Stimulated activated CD4-positive, alpha-beta T cell treated with anti-CD3 and anti-CD28 coated beads, Interleukin-15, amount 100 ng/mL, for 48 hours (primary cell): ENCODE measurements at regions not wholly inside any gene's neighbourhood (a gene's known extent, or its start where the extent isn't known, plus 50 kb on each side); places are given as distances from the start of the nearest gene placed in this dataset.
"Not testable (repeated sequence)": the region's sequence is repeated elsewhere in the genome, so short reads cannot be mapped to it uniquely, and the experiment has no call there.

ENCODE experiments used
- DNase-seq, 2 donors: peaks; one replicate each; pipeline ENCODE4 v3.0.0-alpha.2; 2020; ENCODE audit warnings: low read depth in 2 of 2

GRCh38 chr19:30817965-30818567 lies 445.9 kb downstream of the ZNF536 start:
- no peak for DNase-seq

DNA sequence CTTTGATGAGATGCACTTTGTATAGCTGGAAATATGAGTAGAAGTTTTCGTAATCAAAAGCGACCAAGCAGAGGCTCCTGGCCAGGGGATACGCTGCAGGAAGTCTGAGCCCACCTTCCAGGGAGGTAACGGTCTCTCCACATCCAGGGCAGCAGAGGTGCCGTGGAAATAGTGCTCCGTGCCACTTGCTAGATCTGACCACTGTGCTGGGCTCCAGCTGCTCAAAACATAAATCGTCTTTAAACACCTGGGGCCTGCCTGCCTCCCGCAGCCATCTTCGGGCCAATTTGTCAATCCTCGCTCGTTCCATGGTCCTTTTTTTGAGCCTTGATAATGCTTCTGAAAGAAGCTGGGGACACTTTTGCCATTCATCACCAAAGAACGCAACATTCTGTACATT lies 445.0 kb downstream of the ZNF536 start:
- DNase-seq: no peak

- no peak for DNase-seq
These were observed 443.9 kb downstream of the ZNF536 start for GRCh38 chr19:30815889-30816580.

DNA sequence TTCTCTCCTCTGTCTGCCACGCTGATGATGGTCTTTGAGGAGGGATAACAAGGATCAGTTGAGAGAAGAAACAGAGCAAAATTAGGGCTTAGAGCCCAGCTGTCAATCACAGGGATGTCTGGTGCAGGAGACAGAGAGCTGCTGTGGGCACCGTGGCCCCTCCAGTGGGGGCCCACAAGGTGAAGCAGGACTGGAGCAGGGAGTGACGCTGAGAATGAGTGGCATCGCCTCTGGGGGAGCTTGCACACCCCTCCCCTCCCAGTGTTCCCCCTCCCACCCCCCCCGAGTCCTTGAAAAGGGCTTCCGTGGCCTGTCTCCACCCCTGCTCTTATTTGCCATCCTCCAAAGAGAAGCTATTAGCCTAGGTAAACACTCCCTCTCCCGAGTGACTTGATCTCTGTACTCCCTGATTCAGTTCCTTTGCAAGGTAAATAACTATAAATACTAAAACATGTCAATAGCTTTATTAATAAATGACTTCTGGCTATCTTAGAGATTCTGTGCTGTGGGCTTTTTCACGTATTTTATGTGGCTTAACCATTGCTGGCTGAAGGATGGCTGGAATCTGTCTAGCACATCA lies 440.0 kb downstream of the ZNF536 start:
- no peak for DNase-seq

DNA sequence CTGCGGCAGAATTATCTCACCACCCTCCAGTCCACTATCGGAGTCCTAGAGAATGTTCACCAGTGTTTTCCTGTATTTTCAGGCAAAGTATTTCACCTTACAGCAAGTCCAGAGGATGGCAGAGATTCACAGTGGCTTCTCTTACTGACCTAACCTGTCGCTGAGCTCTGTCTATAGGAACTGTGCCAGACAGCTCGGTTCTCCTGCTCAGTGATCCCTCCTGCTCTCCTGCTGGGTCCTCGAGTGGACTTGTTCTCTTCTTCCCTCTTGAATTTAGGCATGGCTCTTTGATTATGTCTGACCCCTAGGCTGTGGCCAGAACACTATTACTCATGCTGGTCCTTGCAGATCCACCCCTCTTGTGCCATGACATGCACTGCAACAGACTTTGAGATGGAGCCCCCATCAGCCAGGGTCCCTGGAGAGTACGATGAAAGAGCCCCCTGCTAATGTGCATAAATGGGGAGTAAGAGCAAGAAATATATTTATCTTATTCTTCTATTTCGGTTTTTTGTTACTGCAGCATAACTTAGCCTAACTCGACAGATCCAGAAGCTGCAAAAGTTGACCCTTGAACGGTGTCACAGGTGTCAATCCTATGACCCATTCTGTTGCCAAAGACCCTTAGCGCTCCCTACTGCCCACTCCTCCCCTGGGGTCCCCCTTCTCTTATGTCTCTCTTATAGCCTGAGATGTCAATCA lies 439.4 kb downstream of the ZNF536 start:
- DNase-seq: no peak

DNA sequence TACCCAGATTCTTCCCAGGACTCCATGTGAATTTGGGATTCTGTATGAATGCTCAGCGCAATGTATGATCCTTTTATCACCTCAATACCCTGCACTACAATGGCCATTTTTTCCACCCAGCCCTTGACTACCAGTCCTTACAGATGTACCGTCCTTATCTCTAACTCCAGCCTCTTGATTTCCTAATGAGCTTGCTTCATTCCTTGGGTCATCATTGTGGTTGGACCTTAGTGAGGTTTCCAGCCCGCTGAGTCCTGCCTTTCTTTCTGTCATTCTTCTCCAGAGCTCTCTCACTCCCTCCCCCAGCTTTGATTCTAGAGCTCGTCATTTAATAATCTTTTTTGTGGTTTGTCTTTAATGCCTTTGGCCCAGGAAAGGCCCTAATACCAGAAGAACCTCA lies 438.5 kb downstream of the ZNF536 start:
- DNase-seq: no peak

DNA sequence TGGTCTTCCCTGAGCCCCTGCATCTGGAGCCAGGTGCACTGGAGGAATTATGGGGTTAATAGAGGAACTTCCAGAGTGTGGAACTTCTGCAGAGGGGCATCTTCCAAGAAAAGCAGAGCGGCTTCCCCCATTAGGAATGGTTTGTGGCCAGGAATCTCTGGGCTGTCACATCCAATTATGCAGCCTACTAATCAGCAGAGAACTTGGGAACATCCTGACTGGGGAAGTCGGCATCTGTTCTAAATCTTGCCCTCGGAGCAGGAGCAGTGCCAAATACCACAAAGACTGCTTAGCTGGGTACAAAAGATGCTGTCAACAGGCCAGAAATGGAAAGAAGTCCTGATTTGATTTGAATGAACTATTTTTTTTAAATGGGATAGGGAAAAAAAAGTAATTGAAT lies 435.1 kb downstream of the ZNF536 start:
- DNase-seq: no peak

DNA sequence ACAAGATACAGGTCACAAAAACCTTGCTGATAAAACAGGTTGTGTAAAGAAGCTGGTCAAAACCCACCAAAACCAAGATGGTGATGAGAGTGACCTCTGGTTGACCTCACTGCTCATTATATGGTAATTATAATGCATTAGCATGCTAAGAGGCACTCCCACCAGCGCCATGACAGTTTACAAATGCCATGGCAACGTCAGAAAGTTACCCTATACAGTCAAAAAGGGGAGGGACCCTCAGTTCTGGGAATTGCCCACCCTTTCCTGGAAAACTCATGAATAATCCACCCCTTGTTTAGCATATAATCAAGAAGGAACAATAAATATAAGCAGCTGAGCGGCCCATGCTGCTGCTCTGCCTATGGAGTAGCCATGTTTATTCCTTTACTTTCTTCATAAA lies 434.1 kb downstream of the ZNF536 start:
- DNase-seq: no peak

DNA sequence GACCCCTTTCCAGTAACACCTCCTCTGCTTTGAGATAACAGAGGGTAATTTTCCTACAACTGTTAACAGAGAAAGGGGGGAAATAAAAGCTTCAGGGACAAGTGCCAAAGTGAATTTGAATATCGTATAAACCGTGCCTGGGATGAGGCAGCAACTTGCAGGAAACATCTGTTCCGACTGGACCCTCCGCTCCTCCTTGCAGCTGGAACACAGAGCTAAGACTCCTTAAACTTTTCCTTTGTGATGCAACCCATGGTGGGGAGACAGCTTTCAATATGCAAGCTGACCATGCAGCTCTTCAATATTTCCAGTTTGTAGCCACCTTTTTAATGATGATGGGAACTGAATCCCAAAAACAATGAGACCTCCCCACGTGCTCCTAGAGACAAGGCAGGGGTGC lies 432.6 kb downstream of the ZNF536 start:
- no peak for DNase-seq

GRCh38 chr19:30804333-30804732 lies 432.1 kb downstream of the ZNF536 start:
- not testable (repeated sequence) for DNase-seq

DNA sequence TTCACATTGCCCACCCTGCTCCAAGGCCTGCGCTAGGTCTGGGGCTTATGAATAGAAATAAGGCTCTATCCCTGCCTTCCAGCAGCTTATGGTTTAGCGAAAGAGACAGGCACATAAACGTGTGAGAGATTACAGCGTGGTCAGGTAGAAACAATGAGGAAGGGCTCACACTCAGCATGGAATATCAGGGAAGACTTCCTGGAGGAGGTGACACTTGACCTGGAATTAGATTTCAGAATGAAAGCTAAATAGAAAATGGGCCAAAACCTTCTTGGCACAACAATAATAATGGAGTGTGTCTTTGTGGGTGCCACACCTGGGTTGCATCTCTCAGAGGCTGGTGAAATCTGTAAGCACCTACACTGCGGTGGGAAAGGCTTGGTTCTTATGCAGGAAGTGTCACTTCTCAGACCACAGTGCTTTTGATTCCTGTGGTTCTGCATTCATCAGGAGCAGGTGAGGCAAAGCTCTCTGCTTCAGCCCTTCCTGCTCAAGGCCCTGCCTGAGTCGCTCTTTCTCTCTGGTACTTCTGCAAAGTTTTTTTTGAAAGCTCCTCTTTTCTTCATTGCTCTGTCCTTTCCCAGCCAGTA lies 430.3 kb downstream of the ZNF536 start:
- no peak for DNase-seq

- no peak for DNase-seq
These were observed 427.9 kb downstream of the ZNF536 start for GRCh38 chr19:30799865-30800755.

DNA sequence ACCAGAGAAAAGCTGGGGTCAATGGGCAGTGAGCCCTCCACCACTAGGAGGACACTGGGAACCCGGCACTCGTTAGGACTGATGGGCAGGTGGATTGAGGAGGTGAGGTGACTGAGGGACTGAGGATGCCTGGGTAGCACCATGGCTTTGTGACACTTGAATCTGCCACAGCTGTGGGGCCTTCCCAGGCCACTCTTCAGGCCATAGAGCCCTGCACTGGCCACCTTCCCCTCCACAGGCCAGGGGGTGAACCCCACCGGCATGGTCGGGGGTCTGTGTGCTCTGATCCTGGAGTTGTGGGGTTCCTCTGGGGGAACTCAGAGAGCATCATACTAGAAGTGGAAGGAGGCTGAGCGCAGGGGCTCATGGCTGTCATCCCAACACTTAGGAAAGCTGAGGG lies 423.5 kb downstream of the ZNF536 start:
- DNase-seq: no peak

DNA sequence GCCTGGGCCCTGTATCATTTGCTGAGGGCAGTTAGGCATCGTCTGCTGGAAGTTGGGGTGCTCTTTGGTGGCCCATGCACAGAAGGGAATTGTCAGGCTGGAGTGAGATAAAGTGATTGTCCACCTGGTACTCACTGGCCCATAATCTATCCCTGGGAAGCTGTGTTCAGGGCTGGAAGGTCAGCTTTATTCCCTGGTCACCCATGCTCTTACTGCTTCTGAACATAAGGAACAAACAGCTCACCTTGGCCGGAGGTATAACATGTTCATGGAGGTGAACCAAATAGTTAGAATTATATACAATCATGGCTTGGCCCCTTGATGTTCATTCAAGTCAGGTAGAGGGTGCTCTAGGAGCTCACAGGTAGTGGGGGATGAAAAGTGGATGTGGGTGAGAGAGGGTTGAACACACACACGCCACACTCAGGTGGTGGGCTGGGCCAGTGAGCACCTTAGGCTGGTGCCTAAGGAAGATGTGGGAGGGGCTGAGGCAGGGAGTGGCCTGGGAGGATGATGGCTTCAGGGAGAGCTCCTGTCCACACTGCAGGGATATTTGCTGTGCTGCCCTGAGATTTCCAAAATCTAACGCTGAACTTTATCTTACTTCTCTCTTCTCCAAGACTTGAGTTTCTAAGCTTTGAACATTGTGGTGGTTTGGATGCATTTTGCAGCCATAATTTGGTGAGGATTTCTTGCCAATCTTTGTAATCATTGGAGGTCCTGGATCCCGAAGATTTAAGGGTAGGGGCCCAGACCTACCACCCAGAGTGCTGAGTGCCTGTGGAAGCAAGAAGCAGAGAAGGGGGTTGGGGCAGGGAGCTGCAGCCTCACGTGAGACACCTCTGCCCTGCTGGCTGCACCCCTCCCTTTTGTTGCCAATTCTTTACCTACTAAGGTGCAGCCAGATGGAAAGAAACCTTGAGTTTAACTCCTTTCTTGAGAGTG lies 420.6 kb downstream of the ZNF536 start:
- no peak for DNase-seq

DNA sequence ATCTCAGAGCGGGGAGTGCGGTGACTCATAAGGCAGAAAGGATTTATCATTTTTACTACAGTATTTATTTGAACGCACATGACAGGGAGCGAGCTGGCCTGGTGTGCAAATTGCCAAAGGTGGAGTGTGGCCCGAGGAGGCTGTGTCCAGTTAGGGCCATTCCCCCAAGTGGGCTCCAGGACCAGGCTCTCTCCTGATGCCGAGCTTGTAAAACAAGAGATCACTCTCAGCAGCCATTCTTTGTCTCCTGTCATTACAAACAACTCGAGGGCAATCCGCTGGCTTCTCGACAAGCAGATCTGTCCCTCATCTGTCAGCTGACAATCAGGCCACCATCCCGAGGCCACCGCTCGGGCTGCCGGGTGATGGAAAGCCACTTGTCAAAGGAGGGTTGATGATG lies 418.9 kb downstream of the ZNF536 start:
- DNase-seq: no peak

GRCh38 chr19:30790056-30790680 lies 418.0 kb downstream of the ZNF536 start:
- no peak for DNase-seq

DNA sequence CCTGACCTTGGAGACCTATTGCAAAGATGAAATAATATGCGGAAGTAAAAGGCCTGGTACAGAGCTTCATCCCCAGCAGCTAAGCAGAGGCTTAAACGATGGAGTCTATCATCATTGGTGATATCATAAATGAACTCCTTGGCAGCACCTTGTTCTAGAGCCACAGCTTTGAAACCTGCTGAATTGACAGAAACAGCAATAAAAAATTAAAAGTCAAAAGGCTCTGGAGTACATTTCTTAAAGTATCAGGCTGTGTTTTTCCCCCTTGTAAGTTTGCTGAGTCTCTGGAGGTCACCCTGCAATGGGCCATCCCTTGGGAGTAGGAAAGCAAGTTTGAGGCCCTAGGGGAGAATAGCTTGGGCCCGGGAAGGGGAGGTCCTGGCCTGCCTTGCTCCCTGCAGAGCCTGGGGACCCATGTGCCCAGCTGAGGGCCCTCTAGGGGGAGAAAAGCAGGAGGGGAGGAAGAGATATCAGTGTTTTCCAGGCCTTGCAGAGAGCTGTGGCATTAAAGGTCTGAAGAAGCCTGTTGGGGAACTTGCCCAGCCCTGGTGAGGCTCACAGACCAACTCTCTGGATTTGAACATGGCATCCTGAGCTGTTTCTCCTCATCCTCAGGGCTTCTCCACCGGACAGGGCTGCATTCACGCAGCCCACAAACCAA lies 416.1 kb downstream of the ZNF536 start:
- no peak for DNase-seq

GRCh38 chr19:30785458-30786137 lies 413.4 kb downstream of the ZNF536 start:
- no peak for DNase-seq
